Karpas-422 (cell line): ENCODE measurements at regions not wholly inside any gene's neighbourhood (a gene's known extent, or its start where the extent isn't known, plus 50 kb on each side); places are given as distances from the start of the nearest gene placed in this dataset.

Experiments
- DNase-seq: peaks from one replicate; pipeline ENCODE4 v3.0.0-alpha.2; 2015
- H2AFZ ChIP-seq: fragments of 200-600 bp; sonication (generic); 2 replicates; pipeline ENCODE4 v1.6.1; 2014; ENCODE audit warnings: antibody characterized with exemption, low read length, mixed read lengths
- H3K27ac ChIP-seq: fragments of 200-600 bp; sonication (generic); 2 replicates; pipeline ENCODE4 v1.5.1; 2014; ENCODE audit warnings: mild to moderate bottlenecking, low read length, moderate library complexity
- H3K27me3 ChIP-seq: fragments of 200-600 bp; sonication (generic); 2 replicates; pipeline ENCODE4 v1.6.1; 2014; ENCODE audit warnings: low read length, mixed read lengths
- H3K36me3 ChIP-seq: fragments of 200-600 bp; sonication (generic); 2 replicates; pipeline ENCODE4 v1.6.1; 2014; ENCODE audit warnings: low read length, mixed read lengths; ENCODE audit not compliant: insufficient read depth
- H3K4me1 ChIP-seq: fragments of 200-600 bp; sonication (generic); 2 replicates; pipeline ENCODE4 v1.6.1; 2014; ENCODE audit warnings: mild to moderate bottlenecking, low read length, mixed read lengths
- H3K4me2 ChIP-seq: fragments of 200-600 bp; sonication (generic); 2 replicates; pipeline ENCODE4 v1.6.1; 2014; ENCODE audit warnings: low read length, low read depth, mild to moderate bottlenecking; ENCODE audit not compliant: poor library complexity, severe bottlenecking
- H3K4me3 ChIP-seq: fragments of 200-600 bp; sonication (generic); 2 replicates; pipeline ENCODE4 v1.5.1; 2014; ENCODE audit warnings: mild to moderate bottlenecking, antibody characterized with exemption, low read length, mixed read lengths
- H3K79me2 ChIP-seq: fragments of 200-600 bp; sonication (generic); 2 replicates; pipeline ENCODE4 v1.6.1; 2014; ENCODE audit warnings: mild to moderate bottlenecking, low read length, mixed read lengths
- H3K9ac ChIP-seq: fragments of 200-600 bp; sonication (generic); 2 replicates; pipeline ENCODE4 v1.6.0; 2014; ENCODE audit warnings: low read length
- H3K9me2 ChIP-seq: fragments of 200-600 bp; sonication (generic), shearing (Covaris generic); replicated peaks from 2 replicates; pipeline ENCODE4 v1.6.0; 2014; ENCODE audit warnings: mild to moderate bottlenecking, low read length, moderate library complexity; ENCODE audit not compliant: insufficient read depth
- H3K9me3 ChIP-seq: fragments of 300-700, 200-600 bp; sonication (generic); 2 replicates; pipeline ENCODE4 v1.6.1; 2014; ENCODE audit warnings: low read length, mixed read lengths
- H4K20me1 ChIP-seq: fragments of 200-600 bp; sonication (generic); 2 replicates; pipeline ENCODE4 v1.6.1; 2014; ENCODE audit warnings: mild to moderate bottlenecking, antibody characterized with exemption, low read length, low read depth; ENCODE audit not compliant: insufficient read depth

DNA sequence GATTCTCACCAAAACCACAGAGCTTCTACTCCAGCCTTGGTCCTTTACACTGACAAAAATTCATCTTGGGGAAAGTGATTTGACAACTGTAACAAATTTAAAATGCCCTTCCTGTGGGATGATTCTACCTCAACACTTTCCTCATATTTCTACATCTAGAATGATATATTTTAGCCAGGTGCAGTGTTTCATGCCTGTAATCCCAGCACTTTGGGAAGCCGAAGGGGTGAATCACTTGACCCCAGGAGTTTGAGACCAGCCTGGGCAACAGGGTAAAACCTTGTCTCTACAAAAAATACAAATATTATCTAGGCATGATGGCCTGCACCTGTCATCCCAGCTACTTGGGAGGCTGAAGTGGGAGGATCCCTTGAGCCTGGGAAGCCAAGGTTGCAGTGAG is 408.6 kb downstream of the CDH7 start:
- Histone ChIP-seq H3K4me1 (no peaks in the 10 kb centered on the region), H3K4me2 (no peak overlapping the region), H3K27ac (no peak overlapping the region), H3K27me3 (no peaks in the 10 kb centered on the region), H3K9me2 (no peaks in the 10 kb centered on the region), H2AFZ (no peak overlapping the region), H3K4me3 (no peak overlapping the region), H3K9me3 (peaks cover 44% of the 10 kb centered on the region), H4K20me1 (no peaks in the 10 kb centered on the region), H3K9ac (no peak overlapping the region), H3K36me3 (no peaks in the 10 kb centered on the region), H3K79me2 (no peaks in the 10 kb centered on the region)
- DNase-seq: no peak

DNA sequence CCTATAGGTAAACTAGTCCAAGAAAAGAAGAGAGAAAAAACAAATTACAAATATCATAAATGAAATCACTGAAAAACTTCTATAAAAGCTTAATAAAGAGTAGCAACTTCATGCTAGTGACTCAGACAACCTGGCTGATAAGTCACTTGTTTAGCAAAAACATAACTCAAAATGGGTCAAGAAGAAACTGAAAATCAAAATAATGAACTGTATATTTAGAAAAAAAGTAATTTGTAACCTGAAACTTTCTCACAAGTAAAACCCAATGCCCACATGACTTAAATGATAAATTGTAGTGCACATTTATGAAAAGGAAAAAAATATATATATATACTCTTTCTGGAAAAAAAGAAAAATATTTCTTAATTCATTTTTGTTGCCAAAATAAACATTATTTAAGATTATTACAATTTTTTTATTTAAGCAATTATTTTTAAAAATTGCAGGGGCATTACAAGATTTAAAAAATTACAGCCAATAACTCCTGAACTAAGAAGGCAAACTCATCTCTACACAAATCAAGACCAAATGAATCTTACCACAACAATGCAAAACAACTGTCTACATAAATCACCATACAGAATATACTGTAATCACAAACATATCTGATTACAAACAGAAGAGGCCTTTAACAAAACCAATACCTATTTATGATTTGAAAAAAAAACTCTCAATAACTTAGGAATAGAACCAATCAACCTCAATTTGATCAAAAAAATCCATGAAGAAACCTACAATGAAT is 406.3 kb downstream of the CDH7 start:
- no peak overlapping the region for H3K4me3 ChIP-seq
- no peaks in the 10 kb centered on the region for H3K36me3 ChIP-seq
- H3K4me1 ChIP-seq: no peaks in the 10 kb centered on the region
- H4K20me1 ChIP-seq: no peaks in the 10 kb centered on the region
- H3K79me2 ChIP-seq: no peaks in the 10 kb centered on the region
- H3K27ac ChIP-seq: no peak overlapping the region
- no peak overlapping the region for H3K9ac ChIP-seq
- peaks cover 43% of the 10 kb centered on the region for H3K9me3 ChIP-seq
- no peak for DNase-seq
- H3K27me3 ChIP-seq: no peaks in the 10 kb centered on the region
- H2AFZ ChIP-seq: no peak overlapping the region
- no peaks in the 10 kb centered on the region for H3K9me2 ChIP-seq
- no peak overlapping the region for H3K4me2 ChIP-seq

DNA sequence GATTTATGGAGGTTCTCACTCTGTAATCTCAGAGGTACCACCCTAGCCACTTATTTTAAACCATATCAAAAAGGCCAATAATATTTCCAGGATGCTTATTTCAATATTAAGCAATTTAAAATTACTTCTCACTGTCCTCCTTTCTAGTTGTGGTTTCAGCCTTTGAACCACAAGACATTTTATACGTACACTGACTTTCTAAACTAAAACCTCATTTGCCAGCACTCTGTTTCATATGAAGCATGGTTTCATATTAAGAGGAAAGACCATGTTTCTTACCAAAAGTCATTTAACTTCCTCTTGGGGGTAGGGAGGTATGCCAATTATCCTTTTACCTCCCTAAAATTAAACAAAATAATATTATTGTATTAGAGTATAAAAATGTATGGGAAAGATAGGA is 399.8 kb downstream of the CDH7 start:
- Histone ChIP-seq H3K9me2 (no peaks in the 10 kb centered on the region), H3K79me2 (no peaks in the 10 kb centered on the region), H3K9me3 (peaks cover 34% of the 10 kb centered on the region), H4K20me1 (no peaks in the 10 kb centered on the region), H3K27ac (no peak overlapping the region), H3K4me1 (no peaks in the 10 kb centered on the region), H3K4me3 (no peak overlapping the region), H3K4me2 (no peak overlapping the region), H3K27me3 (no peaks in the 10 kb centered on the region), H2AFZ (no peak overlapping the region), H3K9ac (no peak overlapping the region), H3K36me3 (no peaks in the 10 kb centered on the region)
- DNase-seq: no peak

DNA sequence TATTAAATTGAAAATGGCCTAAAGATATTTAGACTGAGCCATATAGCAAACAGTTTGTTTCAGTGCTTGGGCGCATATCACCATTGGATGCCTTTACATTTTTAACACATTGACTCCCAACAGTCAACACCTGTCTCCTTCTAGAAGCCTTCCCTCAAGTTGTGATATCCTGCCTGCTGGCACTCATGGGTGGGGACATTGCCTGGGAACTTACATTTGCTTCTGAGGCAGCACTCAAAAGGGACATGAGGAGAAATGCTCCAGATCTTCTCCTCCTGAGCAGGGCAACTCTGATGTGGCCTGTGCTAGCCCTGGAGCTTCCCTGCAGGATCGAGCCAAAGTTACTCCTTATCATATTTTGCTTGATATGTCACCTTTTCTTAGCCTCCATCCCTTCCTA is 392.2 kb downstream of the CDH7 start:
- H4K20me1 ChIP-seq: no peaks in the 10 kb centered on the region
- no peak overlapping the region for H2AFZ ChIP-seq

DNA sequence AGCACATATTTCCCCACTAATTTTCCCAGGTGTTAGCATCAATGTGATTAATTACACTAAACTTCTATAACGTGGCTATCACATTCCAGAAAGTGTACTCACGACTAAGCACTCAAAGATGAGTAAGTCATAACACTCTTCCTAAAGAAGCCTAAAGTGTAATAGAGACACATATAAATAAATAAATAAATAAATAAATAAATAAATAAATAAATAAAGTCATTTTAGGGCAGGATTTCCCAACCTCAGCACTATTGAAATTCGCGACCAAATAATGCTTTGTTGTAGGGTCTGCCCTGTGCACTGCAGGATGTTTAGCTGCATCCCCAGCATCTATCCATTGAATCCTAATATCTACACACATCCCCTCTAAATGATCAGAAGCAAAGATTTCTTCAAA is 390.9 kb downstream of the CDH7 start:
- no peaks in the 10 kb centered on the region for H3K36me3 ChIP-seq
- H3K4me1 ChIP-seq: no peaks in the 10 kb centered on the region
- DNase-seq: no peak
- H3K4me2 ChIP-seq: no peak overlapping the region
- H2AFZ ChIP-seq: no peak overlapping the region
- no peaks in the 10 kb centered on the region for H4K20me1 ChIP-seq
- H3K9me3 ChIP-seq: peaks cover 48% of the 10 kb centered on the region
- H3K9me2 ChIP-seq: no peaks in the 10 kb centered on the region
- no peak overlapping the region for H3K9ac ChIP-seq
- H3K27ac ChIP-seq: no peak overlapping the region
- no peaks in the 10 kb centered on the region for H3K79me2 ChIP-seq
- no peaks in the 10 kb centered on the region for H3K27me3 ChIP-seq
- no peak overlapping the region for H3K4me3 ChIP-seq

More for the DNA sequence above, 392.2 kb downstream of the CDH7 start:
- Histone ChIP-seq H3K36me3 (no peaks in the 10 kb centered on the region), H3K9me2 (no peaks in the 10 kb centered on the region), H3K4me1 (no peaks in the 10 kb centered on the region), H3K9ac (no peak overlapping the region), H3K27me3 (no peaks in the 10 kb centered on the region), H3K9me3 (peaks cover 38% of the 10 kb centered on the region), H3K79me2 (no peaks in the 10 kb centered on the region), H3K4me2 (no peak overlapping the region), H3K27ac (no peak overlapping the region), H3K4me3 (no peak overlapping the region)
- DNase-seq: no peak

DNA sequence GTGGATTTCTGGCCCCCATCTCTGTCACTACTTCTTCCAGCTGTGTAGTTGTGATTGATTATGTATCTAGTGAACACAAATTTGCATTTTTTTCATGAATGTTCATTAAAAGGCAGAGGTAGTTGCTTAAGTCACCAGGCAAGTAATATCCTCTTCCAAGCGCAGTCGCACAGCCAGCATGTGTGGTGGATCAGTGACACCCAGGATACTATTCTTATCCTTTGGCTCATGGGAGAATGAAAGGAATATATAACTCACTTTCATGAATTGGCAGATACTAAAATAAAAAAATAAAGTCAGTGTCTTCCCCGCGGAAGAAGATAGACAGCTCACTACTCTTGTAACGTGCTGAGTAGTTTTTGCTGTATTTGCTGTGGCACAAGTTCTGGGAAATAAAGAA is 387.8 kb downstream of the CDH7 start:
- no peak for DNase-seq
- Histone ChIP-seq H4K20me1 (no peaks in the 10 kb centered on the region), H3K4me3 (no peak overlapping the region), H3K27me3 (no peaks in the 10 kb centered on the region), H3K27ac (no peak overlapping the region), H3K36me3 (no peaks in the 10 kb centered on the region), H3K9me3 (peaks cover 45% of the 10 kb centered on the region), H3K9me2 (no peaks in the 10 kb centered on the region), H3K9ac (no peak overlapping the region), H3K4me1 (no peaks in the 10 kb centered on the region), H2AFZ (no peak overlapping the region), H3K4me2 (no peak overlapping the region), H3K79me2 (no peaks in the 10 kb centered on the region)

DNA sequence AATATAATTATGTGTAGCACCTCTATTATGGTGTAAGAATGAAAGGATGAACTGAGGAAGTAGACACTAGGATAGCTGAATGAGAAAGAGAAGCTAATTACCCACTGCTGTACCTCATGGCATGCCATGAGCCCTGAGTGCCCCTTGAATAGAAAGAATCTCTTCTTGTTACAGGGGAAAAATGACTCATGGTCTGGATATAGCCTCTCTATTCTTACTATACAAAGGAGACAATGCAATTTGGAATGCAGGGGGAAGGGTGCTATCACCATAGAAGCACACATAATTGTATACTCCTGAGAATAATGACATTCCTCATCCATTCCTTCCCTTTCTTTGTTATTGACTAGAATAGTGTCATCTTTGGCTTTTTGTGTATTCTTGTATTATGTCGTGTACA is 385.2 kb downstream of the CDH7 start:
- no peaks in the 10 kb centered on the region for H4K20me1 ChIP-seq
- H3K4me3 ChIP-seq: no peak overlapping the region
- H3K36me3 ChIP-seq: no peaks in the 10 kb centered on the region
- H3K79me2 ChIP-seq: no peaks in the 10 kb centered on the region
- H3K27ac ChIP-seq: no peak overlapping the region
- H3K27me3 ChIP-seq: no peaks in the 10 kb centered on the region
- no peaks in the 10 kb centered on the region for H3K4me1 ChIP-seq
- no peak overlapping the region for H3K9ac ChIP-seq
- H3K9me2 ChIP-seq: no peaks in the 10 kb centered on the region
- H2AFZ ChIP-seq: no peak overlapping the region
- peaks cover 44% of the 10 kb centered on the region for H3K9me3 ChIP-seq
- no peak for DNase-seq
- no peak overlapping the region for H3K4me2 ChIP-seq

DNA sequence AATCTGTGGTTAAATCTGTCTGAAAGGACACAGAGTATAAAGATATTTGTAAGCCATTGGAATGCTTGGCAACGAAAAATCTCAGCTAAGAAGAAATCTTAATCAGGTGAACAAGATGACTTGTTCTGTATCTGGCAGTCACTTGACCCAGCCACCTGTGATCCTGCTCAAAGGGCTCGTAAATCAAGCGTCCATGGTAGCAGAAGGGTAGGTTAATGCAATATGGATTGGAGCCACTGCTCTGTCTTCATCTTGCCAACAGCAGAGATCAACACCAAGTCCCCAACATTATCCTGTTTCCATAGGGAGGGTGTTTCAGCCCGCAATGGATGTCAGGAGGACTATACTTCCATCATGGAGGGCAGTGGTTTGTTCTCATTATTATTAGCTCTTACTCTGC is 378.4 kb downstream of the CDH7 start:
- Histone ChIP-seq H3K27ac (no peak overlapping the region), H3K9me2 (no peaks in the 10 kb centered on the region), H3K4me2 (no peak overlapping the region), H3K27me3 (no peaks in the 10 kb centered on the region), H3K4me1 (no peaks in the 10 kb centered on the region), H4K20me1 (no peaks in the 10 kb centered on the region), H3K4me3 (no peak overlapping the region), H3K36me3 (no peaks in the 10 kb centered on the region), H2AFZ (no peak overlapping the region), H3K79me2 (no peaks in the 10 kb centered on the region), H3K9ac (no peak overlapping the region), H3K9me3 (peaks cover 42% of the 10 kb centered on the region)
- DNase-seq: no peak
